ENCODE measurements at regions not wholly inside any gene's neighbourhood (a gene's known extent, or its start where the extent isn't known, plus 50 kb on each side); places are given as distances from the start of the nearest gene placed in this dataset.

GRCh38 chr13:20342311-20342710, 110.2 kb upstream of the GJB6 start:
- in situ Hi-C loops (cut with MboI): no loop called here
- no TSS peak for BruUV-seq (replicated peaks)

More at GRCh38 chr13:20342311-20342710, 110.2 kb upstream of the GJB6 start:
- FAIRE-seq (no peak), ATAC-seq (no peak), DNase-seq (ENCODE audit: extremely low read depth in 1 of 4, low spot score in 3 of 4) (no peak)
- Histone ChIP-seq H3K9me3 (replicated peaks; ENCODE audit: control insufficient read depth, insufficient read depth, low read depth, low read length) (no peaks in the 10 kb centered on the region), H3K27ac (ENCODE audit: extremely low read depth, low read depth, low read length) (no peak overlapping the region), H3K4me3 (no peak overlapping the region), H3K9ac (ENCODE audit: insufficient read depth in 1 of 2, low read depth in 2 of 2, low read length in 2 of 2) (no peak overlapping the region), H3K9me1 (ENCODE audit: control insufficient read depth, insufficient read depth, low read length) (no peaks in the 10 kb centered on the region), H3K4me2 (ENCODE audit: insufficient read depth, low read length) (no peak overlapping the region), H3K79me2 (ENCODE audit: control insufficient read depth, insufficient read depth, low read length) (no peaks in the 10 kb centered on the region), H4K20me1 (replicated peaks; ENCODE audit: control insufficient read depth, insufficient read depth, low read length) (no peaks in the 10 kb centered on the region), H2AFZ (ENCODE audit: low read depth, low read length) (no peak overlapping the region), H3K4me1 (replicated peaks in 1 of 2; ENCODE audit: control insufficient read depth in 2 of 2, insufficient read depth in 2 of 2, low read length in 2 of 2) (no peaks in the 10 kb centered on the region), H3K27me3 (ENCODE audit: control insufficient read depth in 2 of 2, insufficient read depth in 2 of 2, low read length in 2 of 2) (peaks cover 0 to 9% of the 10 kb centered on the region in 2 experiments; a peak in 2 of 5 replicates), H3K36me3 (ENCODE audit: control insufficient read depth, insufficient read depth, low read length) (no peaks in the 10 kb centered on the region)
- WGBS (ENCODE audit: insufficient coverage, low coverage, missing lambda C conversion rate): 8% methylated on average over 3 of the region's 3 CpGs
- TF ChIP-seq ZBTB43 (CRISPR knock-in tag; IDR thresholded peaks at IDR 0.05) (no peak), FOXK1 (CRISPR knock-in tag; IDR thresholded peaks at IDR 0.05; ENCODE audit: borderline replicate concordance) (no peak), ZNF146 (CRISPR knock-in tag; IDR thresholded peaks at IDR 0.05; ENCODE audit: unreplicated experiment) (no peak), ZNF224 (CRISPR knock-in tag; IDR thresholded peaks at IDR 0.05) (no peak), VEZF1 (CRISPR knock-in tag; IDR thresholded peaks at IDR 0.05) (no peak), HIVEP1 (CRISPR knock-in tag; IDR thresholded peaks at IDR 0.05) (no peak), TFAM (CRISPR knock-in tag; conservative IDR thresholded peaks at IDR 0.05) (no peak), ZFP1 (CRISPR knock-in tag; IDR thresholded peaks at IDR 0.05) (no peak), TRIM25 (IDR thresholded peaks at IDR 0.05; ENCODE audit: borderline replicate concordance) (no peak)
- TF ChIP-seq, protein P1, sequence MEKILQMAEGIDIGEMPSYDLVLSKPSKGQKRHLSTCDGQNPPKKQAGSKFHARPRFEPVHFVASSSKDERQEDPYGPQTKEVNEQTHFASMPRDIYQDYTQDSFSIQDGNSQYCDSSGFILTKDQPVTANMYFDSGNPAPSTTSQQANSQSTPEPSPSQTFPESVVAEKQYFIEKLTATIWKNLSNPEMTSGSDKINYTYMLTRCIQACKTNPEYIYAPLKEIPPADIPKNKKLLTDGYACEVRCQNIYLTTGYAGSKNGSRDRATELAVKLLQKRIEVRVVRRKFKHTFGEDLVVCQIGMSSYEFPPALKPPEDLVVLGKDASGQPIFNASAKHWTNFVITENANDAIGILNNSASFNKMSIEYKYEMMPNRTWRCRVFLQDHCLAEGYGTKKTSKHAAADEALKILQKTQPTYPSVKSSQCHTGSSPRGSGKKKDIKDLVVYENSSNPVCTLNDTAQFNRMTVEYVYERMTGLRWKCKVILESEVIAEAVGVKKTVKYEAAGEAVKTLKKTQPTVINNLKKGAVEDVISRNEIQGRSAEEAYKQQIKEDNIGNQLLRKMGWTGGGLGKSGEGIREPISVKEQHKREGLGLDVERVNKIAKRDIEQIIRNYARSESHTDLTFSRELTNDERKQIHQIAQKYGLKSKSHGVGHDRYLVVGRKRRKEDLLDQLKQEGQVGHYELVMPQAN (IDR thresholded peaks at IDR 0.05; ENCODE audit: borderline replicate concordance): no peak
- CTCF ChIA-PET (ENCODE audit: low intra/inter-chr PET ratio): no interaction called here
- POLR2A ChIA-PET: no interaction called here
- intact Hi-C loops (cut with micrococcal nuclease): no loop called here
